SJCRH30 (cell line): ENCODE measurements at regions not wholly inside any gene's neighbourhood (a gene's known extent, or its start where the extent isn't known, plus 50 kb on each side); places are given as distances from the start of the nearest gene placed in this dataset.

ENCODE experiments used
- DNase-seq, 2 experiments: peaks; one replicate each; pipeline ENCODE4 v3.0.0-alpha.2; 2015 to 2020
- H3K27ac ChIP-seq: fragments of 250-450 bp; sonication (Bioruptor Pico); 2 replicates; pipeline ENCODE4 v1.5.1; 2020; ENCODE audit warnings: mild to moderate bottlenecking, moderate library complexity
- H3K27me3 ChIP-seq: fragments of 250-450 bp; sonication (Bioruptor Pico); 2 replicates; pipeline ENCODE4 v1.5.1; 2020; ENCODE audit warnings: mild to moderate bottlenecking, moderate library complexity
- H3K36me3 ChIP-seq: fragments of 250-450 bp; sonication (Bioruptor Pico); 2 replicates; pipeline ENCODE4 v1.5.1; 2020; ENCODE audit warnings: mild to moderate bottlenecking, moderate library complexity
- H3K4me1 ChIP-seq: fragments of 250-450 bp; sonication (Bioruptor Pico); 2 replicates; pipeline ENCODE4 v1.5.1; 2020; ENCODE audit warnings: mild to moderate bottlenecking, moderate library complexity
- H3K4me3 ChIP-seq: fragments of 250-450 bp; sonication (Bioruptor Pico); 2 replicates; pipeline ENCODE4 v1.5.1; 2020; ENCODE audit warnings: mild to moderate bottlenecking, moderate library complexity
- H3K9me3 ChIP-seq: fragments of 250-450 bp; sonication (Bioruptor Pico); replicated peaks from 2 replicates; pipeline ENCODE4 v1.5.1; 2020; ENCODE audit warnings: mild to moderate bottlenecking, moderate library complexity

DNA sequence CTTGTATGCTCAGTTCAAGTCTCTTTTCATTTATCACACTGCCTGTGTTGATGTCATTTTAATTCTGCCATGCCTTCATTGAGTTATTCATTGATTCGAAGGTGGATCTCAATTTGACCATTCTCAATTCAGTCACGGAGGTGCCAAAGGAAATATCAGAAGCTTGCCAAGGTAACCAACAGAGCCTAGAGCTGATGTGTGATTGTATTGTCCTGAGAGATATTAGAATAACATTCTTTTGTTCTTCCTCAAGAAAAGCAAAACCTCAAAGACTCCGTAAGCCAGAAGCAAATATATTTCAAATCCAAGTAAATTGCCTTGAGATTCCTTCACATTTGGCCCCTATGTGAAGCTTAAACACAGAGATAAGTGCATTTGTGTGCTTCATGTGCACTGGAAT is 345.3 kb downstream of the CXCL12 start:
- Histone ChIP-seq H3K36me3 (no peaks in the 10 kb centered on the region), H3K4me1 (no peaks in the 10 kb centered on the region), H3K9me3 (no peaks in the 10 kb centered on the region), H3K4me3 (no peak overlapping the region), H3K27me3 (no peaks in the 10 kb centered on the region), H3K27ac (no peak overlapping the region)
- DNase-seq, result no peak

GRCh38 chr10:44036425-44036824 is 348.5 kb downstream of the CXCL12 start:
- no peaks in the 10 kb centered on the region for H3K36me3 ChIP-seq
- no peak overlapping the region for H3K4me3 ChIP-seq
- no peaks in the 10 kb centered on the region for H3K4me1 ChIP-seq
- DNase-seq, result no peak
- no peaks in the 10 kb centered on the region for H3K9me3 ChIP-seq
- no peaks in the 10 kb centered on the region for H3K27me3 ChIP-seq
- no peak overlapping the region for H3K27ac ChIP-seq

GRCh38 chr10:44035474-44036197 is 349.3 kb downstream of the CXCL12 start:
- Histone ChIP-seq H3K27ac (no peak overlapping the region), H3K27me3 (no peaks in the 10 kb centered on the region), H3K4me3 (no peak overlapping the region), H3K4me1 (no peaks in the 10 kb centered on the region), H3K36me3 (no peaks in the 10 kb centered on the region), H3K9me3 (no peaks in the 10 kb centered on the region)
- DNase-seq, result no peak

- DNase-seq, result no peak
- no peaks in the 10 kb centered on the region for H3K27me3 ChIP-seq
Measured at GRCh38 chr10:44034946-44035345, 350.0 kb downstream of the CXCL12 start.

GRCh38 chr10:44033008-44033407 is 351.9 kb downstream of the CXCL12 start:
- no peaks in the 10 kb centered on the region for H3K36me3 ChIP-seq
- H3K9me3 ChIP-seq, result no peaks in the 10 kb centered on the region
- H3K27ac ChIP-seq, result no peak overlapping the region
- no peak overlapping the region for H3K4me3 ChIP-seq
- no peaks in the 10 kb centered on the region for H3K4me1 ChIP-seq
- no peaks in the 10 kb centered on the region for H3K27me3 ChIP-seq
- no peak for DNase-seq

More at GRCh38 chr10:44034946-44035345, 350.0 kb downstream of the CXCL12 start:
- Histone ChIP-seq H3K4me3 (no peak overlapping the region), H3K9me3 (no peaks in the 10 kb centered on the region), H3K36me3 (no peaks in the 10 kb centered on the region), H3K27ac (no peak overlapping the region), H3K4me1 (no peaks in the 10 kb centered on the region)

DNA sequence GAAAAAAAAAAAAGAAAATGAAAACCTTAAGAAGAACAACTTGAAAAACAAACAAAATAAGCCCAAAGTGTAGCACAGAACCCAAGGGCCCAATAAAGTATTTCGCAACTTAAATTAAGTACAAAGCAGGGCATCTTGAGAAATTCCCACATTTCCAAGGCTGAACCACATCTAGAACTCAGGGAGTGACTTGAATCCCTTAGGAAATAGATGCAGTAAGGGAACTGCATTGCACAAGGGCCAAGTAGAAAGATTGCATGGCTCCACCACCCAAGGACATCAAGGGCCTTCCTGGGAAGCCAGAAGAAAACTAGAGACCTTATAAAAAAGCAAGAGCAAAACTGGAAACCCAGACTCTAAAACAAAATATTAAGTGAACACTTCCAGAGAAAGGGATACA is 352.7 kb downstream of the CXCL12 start:
- no peak for DNase-seq
- Histone ChIP-seq H3K27ac (no peak overlapping the region), H3K4me1 (no peaks in the 10 kb centered on the region), H3K27me3 (no peaks in the 10 kb centered on the region), H3K36me3 (no peaks in the 10 kb centered on the region), H3K9me3 (no peaks in the 10 kb centered on the region), H3K4me3 (no peak overlapping the region)

GRCh38 chr10:44030738-44031137 is 354.2 kb downstream of the CXCL12 start:
- Histone ChIP-seq H3K27ac (no peak overlapping the region), H3K9me3 (no peaks in the 10 kb centered on the region), H3K4me1 (no peaks in the 10 kb centered on the region), H3K36me3 (no peaks in the 10 kb centered on the region), H3K27me3 (no peaks in the 10 kb centered on the region), H3K4me3 (no peak overlapping the region)
- DNase-seq, result no peak

GRCh38 chr10:44030132-44030531 is 354.8 kb downstream of the CXCL12 start:
- H3K36me3 ChIP-seq, result no peaks in the 10 kb centered on the region
- H3K9me3 ChIP-seq, result no peaks in the 10 kb centered on the region
- no peak overlapping the region for H3K4me3 ChIP-seq
- H3K27ac ChIP-seq, result no peak overlapping the region
- H3K27me3 ChIP-seq, result no peaks in the 10 kb centered on the region
- no peak for DNase-seq
- H3K4me1 ChIP-seq, result no peaks in the 10 kb centered on the region

DNA sequence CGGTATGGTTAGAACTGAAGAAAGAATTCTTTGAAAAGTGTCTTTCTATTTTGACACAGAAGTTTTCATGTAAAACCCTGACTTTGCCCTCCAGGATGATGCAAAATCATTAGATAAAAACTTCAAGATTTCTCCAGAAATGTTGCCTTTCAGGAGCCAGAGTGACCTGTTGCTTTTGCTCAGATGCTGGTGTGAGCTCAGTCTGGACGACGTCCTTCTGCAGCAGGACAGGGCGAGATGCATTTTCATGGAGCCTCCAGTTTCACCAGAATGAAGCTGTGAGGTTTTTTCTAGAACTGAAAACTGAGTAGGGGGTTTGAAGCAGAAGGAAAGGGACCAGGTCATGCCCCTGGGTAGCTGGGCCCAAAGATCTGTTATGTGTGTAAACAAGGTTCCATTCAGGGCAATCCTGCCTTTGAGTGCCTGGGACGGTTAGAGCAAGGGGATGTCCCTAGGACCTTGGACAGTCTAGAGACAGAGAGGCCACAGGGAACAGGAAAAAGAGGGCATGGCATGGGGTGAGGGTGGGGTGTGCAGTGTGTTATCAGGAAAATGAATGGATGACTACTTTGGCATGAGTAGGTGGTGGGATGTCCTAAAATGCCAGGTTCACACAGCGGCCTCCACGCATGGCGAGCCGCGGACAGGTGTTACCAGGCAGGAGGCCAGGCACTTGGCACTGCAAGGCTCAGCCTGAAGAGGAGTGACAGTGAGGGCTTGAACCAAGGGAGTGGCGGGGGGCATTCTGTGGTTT is 356.3 kb downstream of the CXCL12 start:
- no peaks in the 10 kb centered on the region for H3K27me3 ChIP-seq
- DNase-seq, result no peak

DNA sequence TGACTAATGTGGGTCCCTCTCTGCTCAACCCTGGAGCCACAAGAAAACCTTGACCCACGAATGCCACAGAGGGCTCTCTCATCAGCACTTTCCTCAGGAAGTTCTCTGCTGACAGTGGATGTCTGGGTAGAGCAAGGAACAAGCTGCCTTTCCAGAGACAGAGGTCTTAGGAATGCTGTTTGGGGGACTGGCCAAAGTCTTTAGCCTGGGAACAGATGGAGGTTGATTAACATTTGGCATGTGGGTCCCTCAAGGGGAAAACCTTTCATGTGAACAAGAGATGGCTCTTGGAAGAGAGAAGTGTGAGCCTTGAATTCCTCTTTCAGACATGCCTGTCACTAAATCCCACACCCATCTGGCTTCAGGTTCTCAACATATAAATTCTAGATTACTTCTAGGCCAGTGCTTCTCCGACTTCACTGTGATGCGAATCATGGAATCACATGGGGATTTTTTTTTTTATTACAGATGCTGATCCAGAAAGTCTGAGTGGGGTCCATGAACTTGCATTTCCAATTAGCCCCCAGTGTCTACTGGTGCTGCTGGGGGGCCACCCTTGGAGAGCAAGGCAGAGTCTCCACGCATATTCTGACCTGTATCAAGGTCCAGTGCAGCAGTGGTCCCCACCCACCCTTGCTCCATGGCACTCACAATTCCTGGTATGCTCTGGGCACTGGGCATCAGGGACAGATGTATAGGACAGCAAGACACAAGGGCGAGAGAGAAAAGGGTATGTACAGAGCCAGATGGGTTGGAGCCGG is 360.4 kb downstream of the CXCL12 start:
- H3K27ac ChIP-seq, result no peak overlapping the region
- no peaks in the 10 kb centered on the region for H3K36me3 ChIP-seq
- no peak for DNase-seq
- H3K9me3 ChIP-seq, result no peaks in the 10 kb centered on the region
- no peaks in the 10 kb centered on the region for H3K4me1 ChIP-seq
- no peak overlapping the region for H3K4me3 ChIP-seq
- no peaks in the 10 kb centered on the region for H3K27me3 ChIP-seq

More for the DNA sequence above, 356.3 kb downstream of the CXCL12 start:
- Histone ChIP-seq H3K9me3 (no peaks in the 10 kb centered on the region), H3K4me1 (no peaks in the 10 kb centered on the region), H3K27ac (no peak overlapping the region), H3K36me3 (no peaks in the 10 kb centered on the region), H3K4me3 (no peak overlapping the region)

DNA sequence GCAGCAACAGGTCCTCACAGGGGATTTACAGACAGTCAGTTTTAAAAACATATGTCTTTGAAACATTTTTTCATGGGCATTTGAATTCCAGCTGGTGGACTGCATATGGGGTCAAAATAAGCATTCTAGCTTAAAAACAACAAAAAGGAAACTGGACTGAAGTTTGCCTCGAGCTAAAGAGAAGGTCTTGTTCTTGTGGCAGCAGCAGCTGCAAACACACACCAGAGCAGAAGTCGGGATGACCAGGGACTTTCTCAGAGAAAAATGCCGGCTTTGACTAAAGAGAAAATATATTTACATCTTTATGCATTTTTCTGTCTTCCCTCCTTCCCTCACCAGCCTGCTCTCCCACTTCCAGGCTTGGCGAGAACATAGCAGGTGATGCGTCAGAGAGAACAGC is 361.4 kb downstream of the CXCL12 start:
- no peaks in the 10 kb centered on the region for H3K9me3 ChIP-seq
- peak in 1 of 2 experiments; percentile 10 for DNase-seq
- H3K27ac ChIP-seq, result no peak overlapping the region
- no peaks in the 10 kb centered on the region for H3K36me3 ChIP-seq
- H3K4me3 ChIP-seq, result no peak overlapping the region
- no peaks in the 10 kb centered on the region for H3K27me3 ChIP-seq
- no peaks in the 10 kb centered on the region for H3K4me1 ChIP-seq

DNA sequence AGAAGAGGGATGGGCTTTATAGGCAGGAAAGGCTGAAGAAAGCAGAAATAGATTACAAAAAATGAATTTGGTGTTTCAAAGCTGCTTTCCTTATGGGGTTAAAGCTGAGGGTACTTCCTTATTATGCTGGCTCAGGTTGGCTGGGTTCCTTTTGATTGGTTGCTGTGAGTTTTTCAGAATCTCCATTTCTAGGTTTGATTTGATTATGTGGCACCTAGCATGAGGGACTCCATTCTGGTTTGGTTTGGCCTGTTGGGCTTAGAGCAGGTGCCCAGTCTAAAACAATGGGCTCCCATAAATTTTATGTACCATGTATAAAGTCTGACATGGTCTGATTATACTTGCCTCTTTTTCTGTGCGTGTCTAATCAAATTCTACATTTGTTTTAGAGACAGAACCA is 362.7 kb downstream of the CXCL12 start:
- H3K4me1 ChIP-seq, result no peaks in the 10 kb centered on the region
- no peaks in the 10 kb centered on the region for H3K27me3 ChIP-seq
- no peaks in the 10 kb centered on the region for H3K36me3 ChIP-seq
- H3K27ac ChIP-seq, result no peak overlapping the region
- no peak overlapping the region for H3K4me3 ChIP-seq
- H3K9me3 ChIP-seq, result no peaks in the 10 kb centered on the region
- no peak for DNase-seq

GRCh38 chr10:44020322-44021111 is 364.4 kb downstream of the CXCL12 start:
- H3K27ac ChIP-seq, result peak overlapping the region; percentile 23; the same call in 1 of the 2 replicates
- no peaks in the 10 kb centered on the region for H3K9me3 ChIP-seq
- no peaks in the 10 kb centered on the region for H3K36me3 ChIP-seq
- no peaks in the 10 kb centered on the region for H3K4me1 ChIP-seq
- no peaks in the 10 kb centered on the region for H3K27me3 ChIP-seq
- peak; percentile 37 to 65 for DNase-seq
- H3K4me3 ChIP-seq, result no peak overlapping the region

- Histone ChIP-seq H3K27ac (no peak overlapping the region), H3K4me1 (no peaks in the 10 kb centered on the region), H3K4me3 (no peak overlapping the region), H3K27me3 (no peaks in the 10 kb centered on the region), H3K36me3 (no peaks in the 10 kb centered on the region), H3K9me3 (no peaks in the 10 kb centered on the region)
- DNase-seq, result no peak
Measured at GRCh38 chr10:44017483-44018145, 367.3 kb downstream of the CXCL12 start.
